ENCODE measurements at regions not wholly inside any gene's neighbourhood (a gene's known extent, or its start where the extent isn't known, plus 50 kb on each side); places are given as distances from the start of the nearest gene placed in this dataset.

GRCh38 chr1:29653034-29653810 lies 416.9 kb downstream of the PTPRU start:
- no peak for TF ChIP-seq CTCF (IDR thresholded peaks at IDR 0.05; ENCODE audit: low read length, missing control alignments)
- no peak overlapping the region for H3K4me3 ChIP-seq (replicated peaks; ENCODE audit: low read depth, low read length)
- no peak for DNase-seq (ENCODE audit: low read depth)

- DNase-seq (ENCODE audit: low read depth): no peak
- no peak for TF ChIP-seq CTCF (IDR thresholded peaks at IDR 0.05; ENCODE audit: low read length, missing control alignments)
- no peak overlapping the region for H3K4me3 ChIP-seq (replicated peaks; ENCODE audit: low read depth, low read length)
Measured at GRCh38 chr1:29651684-29652665, 415.7 kb downstream of the PTPRU start.

GRCh38 chr1:29651246-29651645 lies 414.9 kb downstream of the PTPRU start:
- no peak for TF ChIP-seq CTCF (IDR thresholded peaks at IDR 0.05; ENCODE audit: low read length, missing control alignments)
- no peak overlapping the region for H3K4me3 ChIP-seq (replicated peaks; ENCODE audit: low read depth, low read length)
- no peak for DNase-seq (ENCODE audit: low read depth)

- H3K4me3 ChIP-seq (replicated peaks; ENCODE audit: low read depth, low read length): no peak overlapping the region
- DNase-seq (ENCODE audit: low read depth): no peak
- no peak for TF ChIP-seq CTCF (IDR thresholded peaks at IDR 0.05; ENCODE audit: low read length, missing control alignments)
Measured at GRCh38 chr1:29650476-29650875, 414.2 kb downstream of the PTPRU start.

GRCh38 chr1:29650041-29650400 lies 413.7 kb downstream of the PTPRU start:
- no peak for TF ChIP-seq CTCF (IDR thresholded peaks at IDR 0.05; ENCODE audit: low read length, missing control alignments)
- no peak for DNase-seq (ENCODE audit: low read depth)
- no peak overlapping the region for H3K4me3 ChIP-seq (replicated peaks; ENCODE audit: low read depth, low read length)

- TF ChIP-seq CTCF (IDR thresholded peaks at IDR 0.05; ENCODE audit: low read length, missing control alignments): no peak
- H3K4me3 ChIP-seq (replicated peaks; ENCODE audit: low read depth, low read length): no peak overlapping the region
- no peak for DNase-seq (ENCODE audit: low read depth)
Measured at GRCh38 chr1:29649189-29650040, 413.1 kb downstream of the PTPRU start.

Measured in fibroblast of pulmonary artery (primary cell).